Gastroesophageal sphincter (tissue), 3 donors: ENCODE measurements at regions not wholly inside any gene's neighbourhood (a gene's known extent, or its start where the extent isn't known, plus 50 kb on each side); places are given as distances from the start of the nearest gene placed in this dataset.

Source experiments
- CTCF ChIP-seq, 4 experiments: fragments of 200-600 bp in 2 of 4; fragments of 450-650 bp in 2 of 4; sonication (generic) in 1 of 4; IDR thresholded peaks; one replicate each; pipeline ENCODE4 v1.5.1; 2017 to 2019; ENCODE audit warnings: antibody characterized with exemption in 4 of 4, mild to moderate bottlenecking in 2 of 4, moderate library complexity in 2 of 4
- POLR2A ChIP-seq, 2 donors: fragments of 450-650 bp; IDR thresholded peaks; one replicate each; pipeline ENCODE4 v1.6.1; 2017; ENCODE audit warnings: antibody characterized with exemption in 2 of 2, mild to moderate bottlenecking in 2 of 2, moderate library complexity in 1 of 2
- POLR2AphosphoS5 ChIP-seq: sonication (generic); formaldehyde crosslinking; IDR thresholded peaks from one replicate; pipeline ENCODE4 v1.6.1; 2017; ENCODE audit warnings: antibody characterized with exemption

- TF ChIP-seq CTCF (IDR thresholded peaks at IDR 0.05) (no peak), POLR2A (IDR thresholded peaks at IDR 0.05) (no peak), POLR2AphosphoS5 (no peak)
Observed at GRCh38 chr9:107980984-107981383, 491.4 kb upstream of the KLF4 start.
